Activated T-cell treated with anti-CD3 and anti-CD28 coated beads, Interleukin-2, amount 50 U/mL, for 72 hours (primary cell): ENCODE measurements at regions not wholly inside any gene's neighbourhood (a gene's known extent, or its start where the extent isn't known, plus 50 kb on each side); places are given as distances from the start of the nearest gene placed in this dataset.
A peak's percentile ranks its signal among the peaks of the same experiment; 100 is the strongest.

Experiments used
- ATAC-seq, 2 donors: fragments of 150-1000 bp; cut with Tn5 transposase; replicated peaks in 1 of 2; 2 replicates each; pipeline ENCODE4 v1.10.0; 2021; ENCODE audit warnings: moderate library complexity in 2 of 2, mild to moderate bottlenecking in 1 of 2
- DNase-seq, 2 donors: peaks; one replicate each; pipeline ENCODE4 v3.0.0; 2021 to 2022; ENCODE audit warnings: mixed read lengths in 1 of 2
- H3K27ac Mint-ChIP-seq: one replicate; pipeline ENCODE4 v1.8.0; 2022; ENCODE audit warnings: mild to moderate bottlenecking, moderate library complexity, mixed read lengths
- H3K27me3 Mint-ChIP-seq: one replicate; pipeline ENCODE4 v1.8.0; 2022; ENCODE audit warnings: low read depth, mixed read lengths
- H3K36me3 Mint-ChIP-seq, 2 donors: one replicate each; pipeline ENCODE4 v1.8.0; 2022; ENCODE audit warnings: mixed read lengths in 2 of 2, mild to moderate bottlenecking in 1 of 2; ENCODE audit not compliant: insufficient read depth in 2 of 2
- H3K4me1 Mint-ChIP-seq: one replicate; pipeline ENCODE4 v1.8.0; 2022; ENCODE audit warnings: low read depth, mixed read lengths
- H3K4me3 Mint-ChIP-seq, 2 donors: one replicate each; pipeline ENCODE4 v1.8.0; 2022; ENCODE audit warnings: mild to moderate bottlenecking in 2 of 2, mixed read lengths in 2 of 2, moderate library complexity in 2 of 2
- H3K9me3 Mint-ChIP-seq, 2 donors: one replicate each; pipeline ENCODE4 v1.8.0; 2022; ENCODE audit warnings: mixed read lengths in 2 of 2

GRCh38 chr2:238972146-238972445, 124.2 kb downstream of the TWIST2 start:
- no peak for DNase-seq
- ATAC-seq: no peak
- no peaks in the 10 kb centered on the region for H3K4me1 Mint-ChIP-seq
- no peak overlapping the region for H3K27ac Mint-ChIP-seq
- H3K36me3 Mint-ChIP-seq: no peaks in the 10 kb centered on the region
- no peak overlapping the region for H3K4me3 Mint-ChIP-seq
- H3K9me3 Mint-ChIP-seq: peaks cover 6% of the 10 kb centered on the region in 2 donors
- peaks cover 11% of the 10 kb centered on the region for H3K27me3 Mint-ChIP-seq

GRCh38 chr2:238973038-238973739, 125.3 kb downstream of the TWIST2 start:
- no peaks in the 10 kb centered on the region for H3K36me3 Mint-ChIP-seq
- H3K27me3 Mint-ChIP-seq: peaks cover 11% of the 10 kb centered on the region
- H3K4me1 Mint-ChIP-seq: no peaks in the 10 kb centered on the region
- peaks cover 6% of the 10 kb centered on the region in 2 donors for H3K9me3 Mint-ChIP-seq
- DNase-seq (no peak), ATAC-seq (no peak)
- no peak overlapping the region for H3K4me3 Mint-ChIP-seq
- no peak overlapping the region for H3K27ac Mint-ChIP-seq

- Mint-ChIP-seq H3K9me3 (peaks cover 6% of the 10 kb centered on the region in 2 donors), H3K4me1 (no peaks in the 10 kb centered on the region), H3K36me3 (no peaks in the 10 kb centered on the region), H3K4me3 (no peak overlapping the region), H3K27me3 (peaks cover 11% of the 10 kb centered on the region), H3K27ac (no peak overlapping the region)
- no peak for ATAC-seq
- no peak for DNase-seq
Observed at GRCh38 chr2:238974081-238974480, 126.2 kb downstream of the TWIST2 start.

DNA sequence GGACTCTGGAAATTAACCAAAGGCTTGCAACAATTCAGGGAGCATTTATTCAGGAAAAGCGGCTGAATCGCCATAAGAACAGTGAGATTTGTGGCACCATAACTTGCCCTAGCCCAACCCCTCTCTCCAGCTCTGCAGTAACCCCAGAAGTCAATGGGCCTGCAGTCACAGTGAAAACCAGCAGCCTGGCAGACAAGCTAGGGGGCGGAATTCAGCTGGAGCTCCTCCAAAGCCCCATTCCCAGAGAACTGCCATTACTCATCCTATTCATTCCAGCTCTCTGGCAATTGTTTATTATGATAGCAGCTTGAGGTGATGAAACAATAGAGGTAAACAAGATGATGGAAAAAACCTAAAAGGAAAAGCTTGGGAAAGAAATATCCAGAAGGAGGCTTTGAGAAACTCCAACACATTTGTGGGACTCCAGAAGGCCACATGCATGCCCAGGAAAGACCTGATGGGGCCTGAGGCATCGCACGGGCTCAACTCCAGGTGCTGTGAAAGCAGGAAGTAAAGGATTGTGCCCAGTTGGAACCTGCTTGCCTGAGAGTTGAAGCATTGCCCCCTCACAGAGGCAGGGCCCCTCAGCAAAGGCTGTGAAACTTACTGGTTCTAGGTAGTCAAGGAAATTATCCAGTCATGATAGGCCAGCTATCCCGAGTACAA, 126.7 kb downstream of the TWIST2 start:
- Mint-ChIP-seq H3K27me3 (peaks cover 15% of the 10 kb centered on the region), H3K36me3 (no peaks in the 10 kb centered on the region), H3K9me3 (peaks cover 6 to 8% of the 10 kb centered on the region in 2 donors), H3K27ac (no peak overlapping the region), H3K4me3 (no peak overlapping the region), H3K4me1 (no peaks in the 10 kb centered on the region)
- ATAC-seq (no peak), DNase-seq (no peak)

DNA sequence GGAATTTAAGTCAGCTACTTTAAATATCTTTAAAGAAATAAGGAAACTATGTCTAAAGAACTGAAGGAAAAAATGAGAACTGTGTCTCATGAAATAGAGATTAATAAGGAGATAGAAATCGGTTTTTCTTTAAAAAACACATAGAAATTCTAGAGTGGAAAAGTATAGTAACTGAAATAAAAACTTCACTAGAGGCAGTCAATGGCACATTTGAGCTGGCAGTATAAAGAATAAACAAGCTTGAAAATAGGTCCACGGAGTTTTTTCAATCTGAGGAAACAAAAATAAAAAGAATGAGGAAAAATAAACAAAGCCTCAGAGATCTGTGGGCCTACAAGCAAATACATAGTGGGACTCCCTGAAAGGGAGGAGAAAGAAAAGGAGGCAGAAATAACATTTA, 127.5 kb downstream of the TWIST2 start:
- peaks cover 8 to 9% of the 10 kb centered on the region in 2 donors for H3K9me3 Mint-ChIP-seq
- ATAC-seq: no peak

GRCh38 chr2:238978497-238978896, 130.6 kb downstream of the TWIST2 start:
- H3K4me3 Mint-ChIP-seq: no peak overlapping the region
- no peak overlapping the region for H3K27ac Mint-ChIP-seq
- ATAC-seq (no peak), DNase-seq (no peak)
- peaks cover 26% of the 10 kb centered on the region for H3K27me3 Mint-ChIP-seq
- H3K36me3 Mint-ChIP-seq: no peaks in the 10 kb centered on the region
- H3K4me1 Mint-ChIP-seq: no peaks in the 10 kb centered on the region
- H3K9me3 Mint-ChIP-seq: peaks cover 8 to 9% of the 10 kb centered on the region in 2 donors

More for the DNA sequence above, 127.5 kb downstream of the TWIST2 start:
- Mint-ChIP-seq H3K27me3 (peaks cover 18% of the 10 kb centered on the region), H3K4me1 (no peaks in the 10 kb centered on the region), H3K27ac (peak overlapping the region; percentile 24), H3K36me3 (no peaks in the 10 kb centered on the region), H3K4me3 (no peak overlapping the region)
- DNase-seq: no peak

GRCh38 chr2:238979636-238980035, 131.8 kb downstream of the TWIST2 start:
- Mint-ChIP-seq H3K27ac (no peak overlapping the region), H3K36me3 (no peaks in the 10 kb centered on the region), H3K4me3 (no peak overlapping the region), H3K27me3 (peaks cover 26% of the 10 kb centered on the region), H3K9me3 (peaks cover 8 to 9% of the 10 kb centered on the region in 2 donors), H3K4me1 (no peaks in the 10 kb centered on the region)
- DNase-seq: no peak
- ATAC-seq: no peak

GRCh38 chr2:238985041-238985729, 137.3 kb downstream of the TWIST2 start:
- no peak for ATAC-seq
- H3K4me3 Mint-ChIP-seq: no peak overlapping the region
- H3K9me3 Mint-ChIP-seq: no peaks in the 10 kb centered on the region
- no peaks in the 10 kb centered on the region for H3K36me3 Mint-ChIP-seq
- no peak overlapping the region for H3K27ac Mint-ChIP-seq
- peaks cover 9% of the 10 kb centered on the region for H3K27me3 Mint-ChIP-seq
- no peak for DNase-seq
- no peaks in the 10 kb centered on the region for H3K4me1 Mint-ChIP-seq

- Mint-ChIP-seq H3K4me1 (no peaks in the 10 kb centered on the region), H3K36me3 (no peaks in the 10 kb centered on the region), H3K9me3 (no peaks in the 10 kb centered on the region), H3K4me3 (no peak overlapping the region), H3K27me3 (peaks cover 9% of the 10 kb centered on the region), H3K27ac (no peak overlapping the region)
- ATAC-seq: no peak
- no peak for DNase-seq
Observed at GRCh38 chr2:238985931-238986446, 138.1 kb downstream of the TWIST2 start.

DNA sequence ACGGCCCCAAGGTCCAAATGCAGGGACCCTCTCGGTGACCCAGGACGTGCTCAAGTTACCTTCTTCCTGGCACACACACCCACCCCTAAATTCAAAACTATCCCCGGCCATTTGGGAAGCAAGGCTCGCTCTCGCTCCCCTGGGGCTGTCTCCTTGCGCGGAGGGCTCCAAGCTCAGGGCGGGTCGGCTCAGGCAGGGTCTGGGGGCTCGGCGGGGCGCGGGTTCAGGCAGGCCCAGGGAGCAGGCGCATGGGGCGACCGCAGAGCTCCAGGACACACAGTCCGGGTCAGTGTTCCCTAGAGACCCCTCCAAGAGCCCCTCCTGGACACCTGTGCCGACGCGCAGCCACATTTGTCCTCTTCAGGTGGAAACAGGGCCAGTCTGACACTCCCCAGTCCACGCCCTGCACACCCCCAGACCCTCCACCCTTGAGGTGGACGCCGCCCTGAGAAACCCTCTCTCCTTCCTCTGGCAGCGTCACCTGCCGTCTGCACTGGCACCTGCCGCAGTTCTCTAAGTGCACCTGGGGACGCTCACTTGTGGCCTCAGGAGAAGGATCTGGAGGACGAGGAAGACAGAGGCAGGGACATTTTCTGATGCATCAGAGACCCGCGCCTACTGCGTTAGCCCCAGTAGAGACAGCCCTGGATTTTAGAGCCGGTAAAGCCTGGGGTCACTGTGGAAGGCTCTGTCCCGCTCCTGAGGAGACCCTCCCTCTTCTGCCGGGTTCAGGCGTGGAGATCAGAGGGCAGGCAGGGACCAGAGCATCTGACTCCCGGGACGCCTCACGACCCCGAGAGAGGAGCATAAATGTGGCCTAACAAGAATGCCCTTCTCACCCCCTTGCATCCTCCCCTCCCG, 138.8 kb downstream of the TWIST2 start:
- no peak overlapping the region for H3K27ac Mint-ChIP-seq
- no peak for ATAC-seq

DNA sequence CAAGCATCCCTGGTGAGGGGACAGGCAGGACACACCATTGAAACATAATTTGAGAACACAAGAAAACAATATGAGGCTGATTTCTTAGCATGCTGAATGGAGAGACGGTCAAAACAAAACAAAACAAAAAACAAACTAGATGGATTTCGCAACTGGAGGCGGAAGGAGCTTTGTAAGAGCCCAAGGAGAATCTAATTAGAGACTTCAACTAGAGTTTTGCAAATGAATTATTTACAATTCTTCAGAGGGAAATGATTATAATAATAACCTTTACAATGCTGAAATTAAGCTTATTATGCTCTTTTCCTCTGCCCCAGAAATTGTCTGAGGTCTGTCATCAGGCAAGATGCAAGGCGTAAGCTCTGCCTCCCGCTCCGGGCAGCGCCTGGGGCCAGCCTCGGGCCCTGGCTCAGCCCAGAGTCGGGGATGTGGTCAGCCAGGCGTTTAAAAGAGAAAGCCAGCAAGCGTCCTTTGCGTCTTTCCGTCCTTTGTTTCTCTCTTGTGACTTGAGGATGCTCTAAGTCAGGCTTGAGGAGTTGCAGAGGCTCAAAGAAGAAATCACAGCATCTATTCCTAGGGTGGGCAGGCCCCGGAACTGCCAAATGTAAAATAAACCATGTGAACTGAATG, 139.6 kb downstream of the TWIST2 start:
- Mint-ChIP-seq H3K27me3 (peaks cover 16% of the 10 kb centered on the region), H3K27ac (no peak overlapping the region), H3K36me3 (no peaks in the 10 kb centered on the region), H3K4me1 (no peaks in the 10 kb centered on the region), H3K4me3 (no peak overlapping the region), H3K9me3 (no peaks in the 10 kb centered on the region)
- ATAC-seq: no peak
- DNase-seq: no peak

More for the DNA sequence above, 138.8 kb downstream of the TWIST2 start:
- Mint-ChIP-seq H3K4me3 (no peak overlapping the region), H3K4me1 (no peaks in the 10 kb centered on the region), H3K27me3 (peaks cover 17% of the 10 kb centered on the region), H3K9me3 (no peaks in the 10 kb centered on the region), H3K36me3 (no peaks in the 10 kb centered on the region)
- DNase-seq: no peak

- Mint-ChIP-seq H3K27ac (no peak overlapping the region), H3K4me1 (no peaks in the 10 kb centered on the region), H3K27me3 (peaks cover 10% of the 10 kb centered on the region), H3K36me3 (no peaks in the 10 kb centered on the region), H3K9me3 (no peaks in the 10 kb centered on the region), H3K4me3 (no peak overlapping the region)
- ATAC-seq: no peak
- DNase-seq: no peak
Observed at GRCh38 chr2:238988105-238988504, 140.2 kb downstream of the TWIST2 start.
